Naive thymus-derived CD4-positive, alpha-beta T cell (primary cell): ENCODE measurements at regions not wholly inside any gene's neighbourhood (a gene's known extent, or its start where the extent isn't known, plus 50 kb on each side); places are given as distances from the start of the nearest gene placed in this dataset.

Experiments used
- ATAC-seq: fragments of 150-1000 bp; cut with Tn5 transposase; 2 replicates; pipeline ENCODE4 v1.10.0; 2021; ENCODE audit warnings: mild to moderate bottlenecking, moderate library complexity
- CTCF ChIA-PET: fragments of 350-600 bp; sonication (Branson Sonifier 250); formaldehyde crosslinking; loops from one replicate; lab custom pipeline; 2021; ENCODE audit warnings: antibody characterized with exemption; lab: Charles Lee
- POLR2A ChIA-PET: fragments of 350-600 bp; sonication (Branson Sonifier 250); formaldehyde crosslinking; loops from one replicate; lab custom pipeline; 2021; ENCODE audit warnings: antibody characterized with exemption, inconsistent platforms; lab: Charles Lee
- DNase-seq, 9 donors: peaks; one replicate each; pipeline versions ENCODE4 v3.0.0 to v3.0.0-alpha.2; 2020 to 2022; ENCODE audit warnings: mixed read lengths in 1 of 9
- H3K27ac ChIP-seq: one replicate; pipeline ENCODE4 v1.7.0; 2013; ENCODE audit warnings: mild to moderate bottlenecking, low read depth, low read length, moderate library complexity
- H3K27me3 ChIP-seq, 2 donors: one replicate each; pipeline ENCODE4 v1.7.0; 2013; ENCODE audit warnings: low read length in 2 of 2, mild to moderate bottlenecking in 2 of 2, moderate library complexity in 2 of 2; ENCODE audit not compliant: control insufficient read depth in 2 of 2, insufficient read depth in 2 of 2
- H3K36me3 ChIP-seq, 3 experiments: 1 replicate in 2 of 3; 2 replicates in 1 of 3; pipeline ENCODE4 v1.7.0; 2013; ENCODE audit warnings: low read length in 3 of 3, mild to moderate bottlenecking in 3 of 3, moderate library complexity in 1 of 3; ENCODE audit not compliant: insufficient read depth in 3 of 3, control insufficient read depth in 2 of 3
- H3K4me1 ChIP-seq, 2 donors: one replicate each; pipeline ENCODE4 v1.7.0; 2013; ENCODE audit warnings: low read length in 2 of 2, mild to moderate bottlenecking in 2 of 2, moderate library complexity in 1 of 2; ENCODE audit not compliant: control insufficient read depth in 2 of 2, insufficient read depth in 2 of 2
- H3K4me3 ChIP-seq: 2 replicates; pipeline ENCODE4 v1.7.0; 2013; ENCODE audit warnings: mild to moderate bottlenecking, low read length
- H3K9me3 ChIP-seq, 3 experiments: 1 replicate in 2 of 3; 2 replicates in 1 of 3; pipeline ENCODE4 v1.7.0; 2013; ENCODE audit warnings: low read length in 3 of 3; ENCODE audit not compliant: control insufficient read depth in 2 of 3
- H3K27ac Mint-ChIP-seq, 9 donors: one replicate each; pipeline ENCODE4 v1.8.0; 2020 to 2022; ENCODE audit warnings: mixed read lengths in 9 of 9, mild to moderate bottlenecking in 8 of 9, moderate library complexity in 5 of 9, inconsistent platforms in 2 of 9
- H3K27me3 Mint-ChIP-seq, 5 donors: one replicate each; pipeline ENCODE4 v1.8.0; 2021 to 2022; ENCODE audit warnings: mixed read lengths in 5 of 5, mild to moderate bottlenecking in 1 of 5
- H3K36me3 Mint-ChIP-seq, 5 donors: one replicate each; pipeline ENCODE4 v1.8.0; 2020 to 2022; ENCODE audit warnings: mixed read lengths in 5 of 5, mild to moderate bottlenecking in 3 of 5, inconsistent platforms in 1 of 5
- H3K4me1 Mint-ChIP-seq, 7 donors: one replicate each; pipeline ENCODE4 v1.8.0; 2020 to 2022; ENCODE audit warnings: mixed read lengths in 7 of 7, mild to moderate bottlenecking in 3 of 7, inconsistent platforms in 1 of 7
- H3K4me3 Mint-ChIP-seq, 10 donors: one replicate each; pipeline ENCODE4 v1.8.0; 2020 to 2022; ENCODE audit warnings: mild to moderate bottlenecking in 10 of 10, mixed read lengths in 10 of 10, moderate library complexity in 6 of 10, inconsistent platforms in 2 of 10
- H3K9me3 Mint-ChIP-seq, 11 donors: one replicate each; pipeline ENCODE4 v1.8.0; 2020 to 2022; ENCODE audit warnings: mixed read lengths in 11 of 11, mild to moderate bottlenecking in 4 of 11, inconsistent platforms in 1 of 11, moderate library complexity in 1 of 11
- intact Hi-C, 2 donors: fragments of 100-400 bp; cut with micrococcal nuclease; formaldehyde crosslinking; loops; one replicate each; pipeline ENCODE4 v1.15.1; 2023

- no peak overlapping the region for H3K4me3 Mint-ChIP-seq
- H3K36me3 Mint-ChIP-seq = no peaks in the 10 kb centered on the region
- H3K4me1 ChIP-seq = no peaks in the 10 kb centered on the region
- H3K4me1 Mint-ChIP-seq = no peaks in the 10 kb centered on the region
- peaks cover 0 to 15% (median 6%) of the 10 kb centered on the region in 5 donors for H3K27me3 Mint-ChIP-seq
- no peak for ATAC-seq
- no peak overlapping the region for H3K4me3 ChIP-seq
- H3K27ac ChIP-seq = no peak overlapping the region
- CTCF ChIA-PET = interaction anchor here (0.8 kb wide), 1 partner anchor 24 kb away, joined by 3 read pairs; no protein-coding TSS in a partner anchor
- H3K9me3 ChIP-seq = no peaks in the 10 kb centered on the region
- POLR2A ChIA-PET = no interaction called here
- DNase-seq = no peak
- no peak overlapping the region for H3K27ac Mint-ChIP-seq
- H3K27me3 ChIP-seq = no peaks in the 10 kb centered on the region
- intact Hi-C loops = no loop called here
- no peaks in the 10 kb centered on the region for H3K9me3 Mint-ChIP-seq
- H3K36me3 ChIP-seq = no peaks in the 10 kb centered on the region
These were observed 58.5 kb upstream of the INPP5A start for GRCh38 chr10:132479024-132479602.

- Histone ChIP-seq H3K4me3 (no peak overlapping the region), H3K36me3 (no peaks in the 10 kb centered on the region), H3K27me3 (no peaks in the 10 kb centered on the region), H3K9me3 (no peaks in the 10 kb centered on the region), H3K4me1 (no peaks in the 10 kb centered on the region), H3K27ac (no peak overlapping the region)
- ATAC-seq = no peak
- no peaks in the 10 kb centered on the region for H3K9me3 Mint-ChIP-seq
- no peak for DNase-seq
- H3K4me3 Mint-ChIP-seq = no peak overlapping the region
- intact Hi-C loops = no loop called here
- POLR2A ChIA-PET = no interaction called here
- no peaks in the 10 kb centered on the region for H3K36me3 Mint-ChIP-seq
- CTCF ChIA-PET = interaction anchor here (0.8 kb wide), 1 partner anchor 25 kb away, joined by 3 read pairs; no protein-coding TSS in a partner anchor
- no peak overlapping the region for H3K27ac Mint-ChIP-seq
- peaks cover 0 to 15% (median 6%) of the 10 kb centered on the region in 5 donors for H3K27me3 Mint-ChIP-seq
- no peaks in the 10 kb centered on the region for H3K4me1 Mint-ChIP-seq
These were observed 57.9 kb upstream of the INPP5A start for GRCh38 chr10:132479603-132480221.

GRCh38 chr10:132480356-132480755 lies 57.2 kb upstream of the INPP5A start:
- CTCF ChIA-PET = interaction anchor here (0.7 kb wide), 1 partner anchor 72 kb away, joined by 5 read pairs; no protein-coding TSS in a partner anchor
- Mint-ChIP-seq H3K9me3 (no peaks in the 10 kb centered on the region), H3K4me1 (no peaks in the 10 kb centered on the region), H3K27ac (no peak overlapping the region), H3K36me3 (no peaks in the 10 kb centered on the region), H3K27me3 (peaks cover 0 to 15% (median 5%) of the 10 kb centered on the region in 5 donors), H3K4me3 (no peak overlapping the region)
- no peaks in the 10 kb centered on the region for H3K4me1 ChIP-seq
- POLR2A ChIA-PET = no interaction called here
- intact Hi-C loops = no loop called here
- H3K4me3 ChIP-seq = no peak overlapping the region
- DNase-seq (no peak), ATAC-seq (no peak)
- no peaks in the 10 kb centered on the region for H3K9me3 ChIP-seq
- no peaks in the 10 kb centered on the region for H3K27me3 ChIP-seq
- no peak overlapping the region for H3K27ac ChIP-seq
- H3K36me3 ChIP-seq = no peaks in the 10 kb centered on the region

GRCh38 chr10:132481690-132482089 lies 55.9 kb upstream of the INPP5A start:
- H3K4me1 Mint-ChIP-seq = no peaks in the 10 kb centered on the region
- DNase-seq (no peak), ATAC-seq (no peak)
- H3K4me3 ChIP-seq = no peak overlapping the region
- peaks cover 0 to 15% (median 0%) of the 10 kb centered on the region in 5 donors for H3K27me3 Mint-ChIP-seq
- ChIA-PET CTCF (no interaction called here), POLR2A (no interaction called here)
- no peaks in the 10 kb centered on the region for H3K36me3 Mint-ChIP-seq
- H3K9me3 Mint-ChIP-seq = no peaks in the 10 kb centered on the region
- H3K27ac Mint-ChIP-seq = no peak overlapping the region
- intact Hi-C loops = no loop called here
- H3K27ac ChIP-seq = no peak overlapping the region
- H3K36me3 ChIP-seq = no peaks in the 10 kb centered on the region
- no peaks in the 10 kb centered on the region for H3K9me3 ChIP-seq
- H3K4me1 ChIP-seq = no peaks in the 10 kb centered on the region
- H3K4me3 Mint-ChIP-seq = no peak overlapping the region
- H3K27me3 ChIP-seq = no peaks in the 10 kb centered on the region

GRCh38 chr10:132482090-132482800 lies 55.3 kb upstream of the INPP5A start:
- intact Hi-C loops = no loop called here
- POLR2A ChIA-PET = no interaction called here
- DNase-seq (no peak), ATAC-seq (no peak)
- H3K4me3 Mint-ChIP-seq = no peak overlapping the region
- no peaks in the 10 kb centered on the region for H3K4me1 ChIP-seq
- no peaks in the 10 kb centered on the region for H3K27me3 ChIP-seq
- no peaks in the 10 kb centered on the region for H3K4me1 Mint-ChIP-seq
- H3K27ac Mint-ChIP-seq = no peak overlapping the region
- CTCF ChIA-PET = no interaction called here
- no peaks in the 10 kb centered on the region for H3K9me3 Mint-ChIP-seq
- H3K27ac ChIP-seq = no peak overlapping the region
- H3K9me3 ChIP-seq = no peaks in the 10 kb centered on the region
- no peak overlapping the region for H3K4me3 ChIP-seq
- H3K36me3 ChIP-seq = no peaks in the 10 kb centered on the region
- peaks cover 0 to 11% (median 0%) of the 10 kb centered on the region in 5 donors for H3K27me3 Mint-ChIP-seq
- no peaks in the 10 kb centered on the region for H3K36me3 Mint-ChIP-seq

GRCh38 chr10:132483394-132483793 lies 54.2 kb upstream of the INPP5A start:
- Histone ChIP-seq H3K9me3 (no peaks in the 10 kb centered on the region), H3K4me1 (no peaks in the 10 kb centered on the region), H3K27ac (no peak overlapping the region), H3K36me3 (no peaks in the 10 kb centered on the region), H3K27me3 (no peaks in the 10 kb centered on the region), H3K4me3 (no peak overlapping the region)
- DNase-seq = no peak
- Mint-ChIP-seq H3K9me3 (no peaks in the 10 kb centered on the region), H3K27me3 (peaks cover 0 to 11% (median 0%) of the 10 kb centered on the region in 5 donors), H3K27ac (no peak overlapping the region), H3K36me3 (no peaks in the 10 kb centered on the region), H3K4me3 (no peak overlapping the region), H3K4me1 (no peaks in the 10 kb centered on the region)
- ChIA-PET CTCF (no interaction called here), POLR2A (no interaction called here)
- intact Hi-C loops = no loop called here
- no peak for ATAC-seq
